A549 (cell line): ENCODE measurements at regions not wholly inside any gene's neighbourhood (a gene's known extent, or its start where the extent isn't known, plus 50 kb on each side); places are given as distances from the start of the nearest gene placed in this dataset.

Experiments used
- CEBPB ChIP-seq, 2 experiments: fragments of >200 bp in 1 of 2; sonication (Bioruptor Twin) in 1 of 2; formaldehyde crosslinking in 1 of 2; IDR thresholded peaks; 2 replicates each; pipeline ENCODE4 v1.6.1; 2012 to 2016
- CTCF ChIP-seq: fragments of >200 bp; sonication (Bioruptor Twin); formaldehyde crosslinking; IDR thresholded peaks from 3 replicates; pipeline ENCODE4 v1.5.1; 2016
- EP300 ChIP-seq, 2 experiments: fragments of >200 bp; sonication (Bioruptor Twin); formaldehyde crosslinking; IDR thresholded peaks; 2 replicates in 1 of 2; 3 replicates in 1 of 2; pipeline ENCODE4 v1.6.1; 2016 to 2017
- ESRRA ChIP-seq: fragments of 150-350 bp; IDR thresholded peaks from 2 replicates; pipeline ENCODE4 v1.6.1; 2014; ENCODE audit warnings: mild to moderate bottlenecking, low read length, borderline replicate concordance
- HEYL ChIP-seq: fragments of 250-450 bp; sonication (Bioruptor Pico); IDR thresholded peaks from 2 replicates; pipeline ENCODE4 v1.8.0; 2021; ENCODE audit warnings: mild to moderate bottlenecking, moderate library complexity
- HOXA7 ChIP-seq: fragments of 250-450 bp; sonication (Bioruptor Pico); IDR thresholded peaks from 2 replicates; pipeline ENCODE4 v1.5.0; 2020; ENCODE audit warnings: mild to moderate bottlenecking, moderate library complexity
- MAX ChIP-seq: IDR thresholded peaks from 2 replicates; pipeline ENCODE4 v1.6.1; 2012
- RAD21 ChIP-seq, 2 experiments: fragments of >200 bp in 1 of 2; sonication (Bioruptor Twin) in 1 of 2; formaldehyde crosslinking in 1 of 2; IDR thresholded peaks in 1 of 2; conservative IDR thresholded peaks in 1 of 2; 2 replicates in 1 of 2; 3 replicates in 1 of 2; pipeline ENCODE4 v1.6.1; 2012 to 2018; ENCODE audit warnings: inconsistent platforms in 1 of 2
- RCOR1 ChIP-seq: fragments of 150-350 bp; IDR thresholded peaks from 2 replicates; pipeline ENCODE4 v1.6.1; 2014; ENCODE audit warnings: antibody characterized with exemption, low read length, low read depth
- SREBF2 ChIP-seq: fragments of 450-650 bp; IDR thresholded peaks from 2 replicates; pipeline ENCODE4 v1.6.1; 2014; ENCODE audit warnings: mild to moderate bottlenecking, moderate library complexity
- ZFP36 ChIP-seq: fragments of 450-650 bp; IDR thresholded peaks from 2 replicates; pipeline ENCODE4 v1.6.1; 2014; ENCODE audit warnings: borderline replicate concordance; ENCODE audit not compliant: partially characterized antibody
- TF ChIP-seq, protein P1 (sequence below): fragments of >200 bp; sonication (Bioruptor Twin); formaldehyde crosslinking; IDR thresholded peaks from 3 replicates; pipeline ENCODE4 v1.6.1; 2016

DNA sequence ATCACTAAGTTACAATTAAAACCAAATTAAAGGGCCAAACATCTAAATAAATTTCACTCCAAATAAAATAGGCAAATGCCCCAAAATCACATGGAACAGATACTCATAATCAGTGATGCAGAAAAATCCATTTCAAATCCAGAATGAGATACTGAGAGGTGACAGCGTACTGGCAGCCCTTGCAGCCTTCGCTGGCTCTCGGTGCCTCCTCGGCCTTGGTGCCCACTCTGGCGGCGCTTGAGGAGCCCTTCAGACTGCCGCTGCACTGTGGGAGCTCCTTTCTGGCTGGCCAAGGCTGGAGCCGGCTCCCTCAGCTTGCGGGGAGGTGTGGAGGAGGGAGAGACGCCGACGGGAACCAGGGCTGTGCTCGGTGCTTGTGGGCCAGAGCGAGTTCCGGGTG, 761.2 kb upstream of the AMELY start:
- TF ChIP-seq CTCF = no peak
- TF ChIP-seq EP300 (IDR thresholded peaks at IDR 0.05) = no peak
- TF ChIP-seq SREBF2 = no peak
- no peak for TF ChIP-seq RAD21 (conservative IDR thresholded peaks at IDR 0.05 in 1 of 2, IDR thresholded peaks at IDR 0.05 in 1 of 2)
- no peak for TF ChIP-seq ZFP36
- TF ChIP-seq CEBPB (IDR thresholded peaks at IDR 0.05) = no peak
- no peak for TF ChIP-seq HEYL (CRISPR knock-in tag)
- no peak for TF ChIP-seq MAX
- TF ChIP-seq, protein P1, sequence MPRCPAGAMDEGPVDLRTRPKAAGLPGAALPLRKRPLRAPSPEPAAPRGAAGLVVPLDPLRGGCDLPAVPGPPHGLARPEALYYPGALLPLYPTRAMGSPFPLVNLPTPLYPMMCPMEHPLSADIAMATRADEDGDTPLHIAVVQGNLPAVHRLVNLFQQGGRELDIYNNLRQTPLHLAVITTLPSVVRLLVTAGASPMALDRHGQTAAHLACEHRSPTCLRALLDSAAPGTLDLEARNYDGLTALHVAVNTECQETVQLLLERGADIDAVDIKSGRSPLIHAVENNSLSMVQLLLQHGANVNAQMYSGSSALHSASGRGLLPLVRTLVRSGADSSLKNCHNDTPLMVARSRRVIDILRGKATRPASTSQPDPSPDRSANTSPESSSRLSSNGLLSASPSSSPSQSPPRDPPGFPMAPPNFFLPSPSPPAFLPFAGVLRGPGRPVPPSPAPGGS = no peak
- TF ChIP-seq HOXA7 (CRISPR knock-in tag) = no peak
- no peak for TF ChIP-seq ESRRA
- TF ChIP-seq RCOR1 = no peak
